GM12891 (cell line): ENCODE measurements at regions not wholly inside any gene's neighbourhood (a gene's known extent, or its start where the extent isn't known, plus 50 kb on each side); places are given as distances from the start of the nearest gene placed in this dataset.

Experiments used
- POLR2A ChIP-seq: IDR thresholded peaks from 2 replicates; pipeline ENCODE4 v1.6.1; 2011; ENCODE audit warnings: low read depth, low read length, control low read depth
- TAF1 ChIP-seq: IDR thresholded peaks from 2 replicates; pipeline ENCODE4 v1.6.1; 2011; ENCODE audit warnings: low read depth, low read length, control low read depth

DNA sequence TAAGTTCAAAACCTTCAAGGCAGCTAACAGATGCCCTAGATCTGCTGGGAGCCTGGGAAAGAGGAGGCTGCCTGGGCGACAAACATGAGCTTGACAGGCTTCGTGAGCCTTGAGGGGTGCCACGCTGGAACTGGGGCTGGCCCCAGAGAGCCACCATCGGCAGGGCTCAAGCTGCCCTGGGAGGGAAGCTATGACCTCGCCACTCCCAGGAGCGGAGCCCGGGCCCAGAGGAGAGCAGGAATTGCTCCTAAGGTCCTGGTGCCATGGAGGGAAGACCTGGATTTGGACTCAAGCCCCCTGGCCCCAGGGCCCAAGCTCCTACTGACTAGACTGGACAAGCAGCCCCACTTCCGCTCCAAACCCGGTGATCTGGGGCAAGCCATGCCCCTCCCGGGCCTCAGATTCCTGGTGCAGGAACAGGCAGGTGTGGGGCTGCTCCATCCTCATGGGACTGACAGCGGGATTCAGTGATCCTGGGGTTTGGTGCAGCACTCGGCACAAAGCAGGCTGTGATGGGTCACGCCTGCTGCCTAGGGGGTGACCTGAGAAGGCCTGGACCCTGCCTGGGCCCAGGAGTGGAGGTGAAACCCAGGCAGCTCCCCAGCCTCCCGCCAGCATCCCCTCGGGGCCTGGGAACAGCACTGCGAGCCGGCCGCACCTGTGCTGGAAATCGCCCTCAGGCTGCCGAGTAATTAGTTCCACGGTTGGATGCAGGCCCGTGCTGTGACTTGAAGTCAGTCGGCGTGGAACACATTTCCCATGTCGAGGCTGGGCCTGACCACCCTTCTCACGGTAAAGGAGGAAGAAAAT lies 246.9 kb downstream of the NDUFA10 start:
- TF ChIP-seq TAF1 (no peak), POLR2A (no peak)
